Umbilical cord (tissue), 1 donor: ENCODE measurements at regions not wholly inside any gene's neighbourhood (a gene's known extent, or its start where the extent isn't known, plus 50 kb on each side); places are given as distances from the start of the nearest gene placed in this dataset.
A peak's percentile ranks its signal among the peaks of the same experiment; 100 is the strongest.
"Not testable (repeated sequence)": the region's sequence is repeated elsewhere in the genome, so short reads cannot be mapped to it uniquely, and the experiment has no call there.

Experiments
- DNase-seq: peaks from one replicate; pipeline ENCODE4 v3.0.0-alpha.2; 2015; ENCODE audit warnings: low spot score

GRCh38 chr3:816605-817004 is 276.2 kb upstream of the CNTN6 start:
- no peak for DNase-seq

DNA sequence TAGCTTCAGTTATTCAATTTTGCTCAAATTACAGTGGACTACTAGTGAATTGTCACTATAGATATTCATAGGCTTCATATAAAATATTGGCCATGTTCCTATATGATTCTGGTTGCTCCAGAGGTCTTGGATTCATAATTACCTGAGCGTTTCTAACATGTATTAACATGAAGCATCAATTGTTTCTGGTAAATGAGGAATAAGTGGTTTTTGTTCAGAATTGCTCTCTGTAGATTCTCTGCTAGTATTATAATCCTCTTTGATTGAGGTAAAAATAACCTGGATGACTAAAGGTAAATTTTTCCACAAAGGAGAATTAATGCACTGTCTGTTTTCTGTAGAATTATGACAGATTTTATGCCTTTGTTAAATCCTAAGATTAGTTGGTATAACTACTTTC is 258.1 kb upstream of the CNTN6 start:
- no peak for DNase-seq

GRCh38 chr3:835096-835495 is 257.7 kb upstream of the CNTN6 start:
- DNase-seq, result no peak

DNA sequence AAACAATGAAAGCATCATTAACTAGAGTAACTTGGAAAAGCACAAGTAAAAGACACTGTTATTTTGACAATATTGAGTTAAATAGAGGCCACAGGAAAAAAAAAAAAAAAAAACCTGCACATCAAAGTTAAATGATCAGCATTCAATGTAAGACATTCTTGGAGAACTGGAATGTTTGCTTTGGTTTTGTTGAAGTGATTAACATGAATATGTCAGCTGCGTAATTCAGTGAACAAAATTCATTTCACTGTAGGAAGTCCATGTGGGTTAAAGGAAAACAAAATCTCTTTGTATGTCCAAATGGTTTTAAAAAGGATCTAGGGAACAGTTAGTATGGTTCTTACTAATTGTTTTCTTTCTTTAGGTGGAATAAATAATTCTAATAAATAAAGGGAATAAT is 252.8 kb upstream of the CNTN6 start:
- peak; percentile 3 for DNase-seq

DNA sequence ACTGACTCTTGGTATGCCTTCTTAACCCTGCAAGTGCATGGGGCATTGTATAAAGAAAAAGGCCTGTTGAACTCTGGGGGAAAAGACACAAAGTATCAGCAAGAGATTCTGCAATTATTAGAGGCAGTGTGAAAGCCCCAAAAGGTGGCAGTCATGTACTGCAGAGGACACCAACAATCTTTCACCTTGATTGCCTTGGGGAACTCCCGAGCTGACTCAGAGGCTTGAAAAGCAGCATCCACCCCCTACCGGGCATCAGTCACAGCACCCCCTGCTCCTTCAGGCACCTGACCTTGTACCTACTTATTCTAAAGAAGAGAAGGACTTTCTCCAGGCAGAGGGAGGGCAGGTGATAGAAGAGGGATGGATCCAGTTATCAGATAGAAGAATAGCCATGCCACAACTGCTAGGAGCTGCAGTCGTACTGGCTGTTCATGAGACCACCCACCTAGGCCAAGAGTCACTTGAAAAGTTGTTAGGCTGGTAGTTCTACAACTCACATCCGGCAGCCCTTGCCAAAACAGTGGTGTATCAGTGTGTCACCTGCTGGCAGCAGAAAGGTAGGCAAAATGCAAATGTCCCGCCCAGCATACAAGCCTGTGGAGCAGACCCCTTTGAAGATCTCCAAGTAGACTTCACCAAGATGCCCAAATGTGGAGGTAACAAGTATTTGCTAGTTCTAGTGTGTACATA is 241.6 kb upstream of the CNTN6 start:
- no peak for DNase-seq

- no peak for DNase-seq
Measured at GRCh38 chr3:852033-852432, 240.8 kb upstream of the CNTN6 start.

- no peak for DNase-seq
Measured at GRCh38 chr3:853489-853888, 239.3 kb upstream of the CNTN6 start.

- DNase-seq, result no peak
Measured at GRCh38 chr3:859135-859534, 233.7 kb upstream of the CNTN6 start.

GRCh38 chr3:861721-862120 is 231.1 kb upstream of the CNTN6 start:
- no peak for DNase-seq

- no peak for DNase-seq
Measured at GRCh38 chr3:869269-869668, 223.6 kb upstream of the CNTN6 start.

DNA sequence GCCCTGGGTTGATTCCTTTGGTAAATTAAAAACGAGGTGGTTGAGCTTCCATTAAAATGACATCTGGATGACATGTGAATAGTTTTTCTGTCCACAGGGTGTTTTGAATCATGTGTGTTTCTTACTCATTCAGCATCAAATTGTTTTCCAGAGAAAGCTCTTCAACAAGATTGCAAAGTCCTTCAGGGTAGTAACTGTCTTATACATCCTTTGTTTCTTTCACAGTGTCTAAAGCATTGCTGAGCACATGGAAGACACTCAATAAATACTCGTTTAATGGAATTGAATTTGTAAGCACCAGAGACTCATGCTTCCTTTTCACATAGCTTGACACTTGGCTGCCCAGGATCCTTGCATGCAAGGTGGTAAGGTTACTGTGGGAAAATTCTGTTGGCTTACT is 223.1 kb upstream of the CNTN6 start:
- DNase-seq, result no peak

DNA sequence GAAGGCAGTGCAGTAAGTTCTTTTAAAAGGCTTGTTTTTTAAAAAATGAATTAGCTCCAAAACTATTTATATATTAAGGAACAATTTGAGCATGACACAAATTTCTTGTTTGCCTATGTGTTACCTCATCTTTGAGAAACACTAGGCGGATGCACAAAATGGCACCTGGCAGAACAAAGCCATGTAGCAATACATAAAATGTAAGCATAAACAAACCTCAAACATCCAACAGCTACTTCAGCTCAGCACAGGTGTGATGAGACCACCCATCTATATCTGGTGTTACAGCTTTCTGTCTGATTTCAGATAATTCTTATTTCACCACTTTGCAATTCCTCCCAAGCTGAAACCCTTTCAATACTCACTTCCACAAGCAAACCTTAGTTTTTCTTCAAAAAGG is 221.2 kb upstream of the CNTN6 start:
- DNase-seq, result no peak

GRCh38 chr3:877001-877400 is 215.8 kb upstream of the CNTN6 start:
- DNase-seq, result no peak

- DNase-seq, result no peak
Measured at GRCh38 chr3:878746-879145, 214.1 kb upstream of the CNTN6 start.

DNA sequence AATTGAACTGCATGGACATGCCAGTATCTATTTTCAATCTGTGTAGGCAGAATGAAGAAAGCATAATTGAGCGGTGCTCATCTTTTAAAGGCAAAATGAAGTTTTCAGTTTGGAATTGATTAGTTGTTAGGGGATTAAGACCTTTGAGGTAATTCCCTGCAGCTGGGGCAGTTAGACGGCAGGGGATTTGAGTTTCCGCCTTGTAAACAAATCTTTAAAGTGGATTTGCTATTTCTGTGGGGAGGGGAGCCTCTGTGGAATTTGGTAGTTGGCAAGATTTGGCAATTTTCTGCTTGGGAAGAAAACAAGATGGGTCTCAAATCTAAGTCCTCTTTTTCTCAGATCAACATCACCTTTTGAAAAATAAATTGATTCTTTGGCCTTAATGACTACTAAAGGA is 212.5 kb upstream of the CNTN6 start:
- DNase-seq, result no peak

DNA sequence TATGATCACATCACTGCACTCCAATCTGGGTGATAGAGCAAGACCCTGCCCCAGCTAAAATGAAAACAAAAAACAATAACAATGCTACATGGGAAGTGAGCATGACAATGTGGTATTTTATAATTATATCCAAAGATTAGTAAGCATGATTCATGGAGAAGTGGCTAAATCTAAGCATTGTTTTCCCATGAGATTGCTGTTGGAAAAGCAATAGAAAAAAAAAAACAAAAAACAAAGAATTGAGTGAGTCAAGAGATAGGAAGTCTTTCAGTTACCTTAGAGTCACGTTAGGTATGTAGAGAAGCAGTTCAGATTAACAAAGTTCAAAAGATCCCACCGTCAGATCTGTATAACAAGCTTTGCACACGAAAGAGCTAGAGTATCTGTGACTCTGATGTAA is 210.3 kb upstream of the CNTN6 start:
- DNase-seq, result no peak

GRCh38 chr3:901953-902778 is 190.7 kb upstream of the CNTN6 start:
- no peak for DNase-seq

DNA sequence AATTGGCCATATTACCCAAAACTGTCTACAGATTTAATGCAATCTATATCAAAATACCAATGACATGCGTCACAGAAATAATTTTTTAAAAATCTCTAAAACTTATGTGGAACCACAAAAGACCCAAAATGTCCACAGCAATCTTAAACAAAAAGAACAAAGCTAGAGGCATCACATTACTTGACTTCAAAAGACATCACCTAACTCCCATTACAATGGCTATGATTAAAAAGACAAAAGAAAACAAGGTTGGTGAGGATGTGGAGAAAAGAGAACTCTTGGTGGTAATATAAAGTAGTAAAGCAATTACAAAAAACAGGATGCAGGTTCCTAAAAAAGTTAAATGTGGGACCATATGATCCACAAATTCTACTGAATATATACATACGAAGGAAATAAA is 187.6 kb upstream of the CNTN6 start:
- DNase-seq, result no peak

- no peak for DNase-seq
Measured at GRCh38 chr3:906739-907138, 186.1 kb upstream of the CNTN6 start.

- DNase-seq, result peak; percentile 3
Measured at GRCh38 chr3:908839-909238, 184.0 kb upstream of the CNTN6 start.

DNA sequence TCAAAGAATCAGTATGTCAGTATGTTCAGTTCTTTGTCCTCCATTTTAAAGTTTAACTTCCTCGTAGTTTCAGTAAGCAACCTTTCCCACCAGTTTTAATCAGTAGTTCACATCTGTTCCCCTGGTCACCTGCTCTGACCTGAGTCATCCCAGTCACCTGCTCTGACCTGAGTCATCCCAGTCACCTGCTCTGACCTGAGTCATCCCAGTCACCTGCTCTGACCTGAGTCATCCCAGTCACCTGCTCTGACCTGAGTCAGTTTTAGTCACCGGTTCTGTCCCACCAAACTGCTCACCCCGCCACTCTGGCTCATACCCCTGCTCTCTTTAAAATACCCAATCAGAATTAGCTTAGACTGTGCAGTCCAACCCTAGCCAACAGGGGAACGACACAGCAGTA is 180.1 kb upstream of the CNTN6 start:
- not testable (repeated sequence) for DNase-seq

DNA sequence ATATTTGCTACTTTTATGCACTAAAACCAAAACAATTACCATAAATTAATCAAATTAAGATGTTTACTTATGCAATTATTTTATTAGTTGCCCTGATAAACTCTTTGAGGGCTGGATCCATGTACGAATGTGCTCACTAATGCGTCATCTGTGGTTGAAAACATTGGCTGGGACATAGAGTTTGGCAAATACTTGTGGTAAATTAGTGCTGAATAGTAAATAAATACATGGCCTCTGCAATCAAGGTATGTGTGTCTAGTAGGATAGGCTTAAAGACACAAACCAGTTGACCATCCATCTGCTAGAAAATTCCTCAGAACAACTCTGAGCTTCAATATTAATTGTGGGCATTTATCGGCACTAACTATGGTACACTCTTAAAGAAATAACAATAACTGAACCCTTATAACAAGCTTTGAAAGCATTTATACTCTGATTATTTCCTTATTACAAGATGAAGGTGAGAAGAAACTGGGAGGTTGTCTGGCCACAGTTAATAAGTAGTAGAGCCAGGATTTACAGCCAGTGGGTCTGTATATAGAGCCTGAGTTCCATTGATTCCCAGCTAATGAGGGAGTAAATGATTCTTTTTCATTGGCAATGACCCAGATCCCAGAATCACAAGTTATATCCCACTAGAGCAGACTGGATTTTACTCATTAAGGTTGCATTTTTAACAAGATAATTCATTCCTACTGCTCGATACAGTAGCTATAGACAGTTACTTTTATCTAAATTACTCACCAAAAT is 169.5 kb upstream of the CNTN6 start:
- no peak for DNase-seq

GRCh38 chr3:930866-931265 is 162.0 kb upstream of the CNTN6 start:
- DNase-seq, result no peak
